HG02571 (cell line): ENCODE measurements at regions not wholly inside any gene's neighbourhood (a gene's known extent, or its start where the extent isn't known, plus 50 kb on each side); places are given as distances from the start of the nearest gene placed in this dataset.
"Not testable (repeated sequence)": the region's sequence is repeated elsewhere in the genome, so short reads cannot be mapped to it uniquely, and the experiment has no call there.

ENCODE experiments used
- ATAC-seq: cut with Tn5 transposase; IDR thresholded peaks from one replicate; pipeline ENCODE4 v1.9.1; 2021; ENCODE audit warnings: mild to moderate bottlenecking, moderate library complexity; ENCODE audit not compliant: unreplicated experiment

- ATAC-seq: no peak
These were observed 93.8 kb upstream of the BLID start for GRCh38 chr11:122209619-122210366.

GRCh38 chr11:122207921-122208764 lies 92.1 kb upstream of the BLID start:
- ATAC-seq: no peak

- no peak for ATAC-seq
These were observed 91.5 kb upstream of the BLID start for GRCh38 chr11:122207505-122207904.

GRCh38 chr11:122205036-122205435 lies 89.0 kb upstream of the BLID start:
- no peak for ATAC-seq

DNA sequence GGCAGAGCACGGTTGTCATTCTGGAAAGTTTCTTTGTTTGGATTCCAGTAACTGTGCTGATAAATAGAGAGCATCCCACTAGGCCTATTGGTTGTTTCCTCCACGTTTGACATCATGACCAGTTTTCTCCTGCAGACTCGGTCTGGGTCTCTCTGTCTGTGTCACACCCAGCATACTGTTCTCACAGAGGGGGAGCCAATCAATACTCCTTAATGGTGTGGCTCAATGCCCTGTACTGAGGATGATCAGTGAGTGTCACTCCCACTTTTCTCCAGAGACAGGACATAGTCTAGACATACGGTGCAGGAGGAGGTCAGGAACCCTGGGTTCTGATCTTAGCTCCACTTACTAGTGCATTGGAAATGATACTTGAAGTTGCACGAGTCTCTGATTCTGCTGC lies 88.2 kb upstream of the BLID start:
- ATAC-seq: no peak

DNA sequence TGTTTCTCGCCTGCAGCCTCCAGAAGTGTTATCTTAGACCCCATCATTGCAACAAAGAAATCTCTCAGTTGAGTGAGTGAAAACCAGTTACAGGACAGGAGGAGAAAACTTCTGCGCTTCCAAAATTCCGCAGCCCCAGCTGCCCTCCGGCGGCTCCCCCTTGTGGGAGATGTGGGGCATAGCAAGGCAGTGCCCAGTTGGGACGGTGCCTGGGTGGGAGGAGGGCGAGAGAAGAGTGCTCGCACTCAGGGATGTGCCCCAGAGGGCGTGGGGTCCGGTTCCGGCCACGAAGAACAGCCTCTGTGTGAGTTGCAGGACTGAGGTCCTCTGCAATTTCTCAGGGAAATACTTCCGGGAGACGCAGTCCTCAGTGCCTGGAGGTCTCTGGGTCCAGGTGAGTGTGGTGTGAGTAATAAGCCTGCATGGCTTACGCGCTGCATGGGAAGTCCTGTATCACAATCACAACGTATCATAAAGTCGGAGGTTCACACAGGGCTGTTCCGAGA lies 87.0 kb upstream of the BLID start:
- ATAC-seq: no peak

- no peak for ATAC-seq
These were observed 86.3 kb upstream of the BLID start for GRCh38 chr11:122202161-122202950.

DNA sequence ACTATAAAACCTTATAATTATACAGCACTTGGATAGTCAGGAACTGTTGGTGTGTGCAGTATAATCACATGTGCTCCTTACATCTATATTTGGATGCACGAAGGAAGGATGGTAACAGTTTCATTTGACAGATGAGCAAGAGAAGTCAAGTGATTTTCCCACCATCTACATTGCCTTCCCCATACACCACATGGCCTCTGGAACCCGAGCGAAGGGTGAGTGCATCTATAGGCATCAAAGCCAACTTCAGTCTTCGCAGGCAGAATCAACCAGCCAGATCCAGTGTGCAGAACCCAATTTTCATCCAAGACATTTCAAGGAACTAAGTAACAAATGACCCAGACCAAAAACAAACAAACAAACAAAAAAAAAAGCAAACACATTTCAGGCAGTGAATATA lies 85.1 kb upstream of the BLID start:
- no peak for ATAC-seq

GRCh38 chr11:122199661-122200060 lies 83.6 kb upstream of the BLID start:
- ATAC-seq: no peak

DNA sequence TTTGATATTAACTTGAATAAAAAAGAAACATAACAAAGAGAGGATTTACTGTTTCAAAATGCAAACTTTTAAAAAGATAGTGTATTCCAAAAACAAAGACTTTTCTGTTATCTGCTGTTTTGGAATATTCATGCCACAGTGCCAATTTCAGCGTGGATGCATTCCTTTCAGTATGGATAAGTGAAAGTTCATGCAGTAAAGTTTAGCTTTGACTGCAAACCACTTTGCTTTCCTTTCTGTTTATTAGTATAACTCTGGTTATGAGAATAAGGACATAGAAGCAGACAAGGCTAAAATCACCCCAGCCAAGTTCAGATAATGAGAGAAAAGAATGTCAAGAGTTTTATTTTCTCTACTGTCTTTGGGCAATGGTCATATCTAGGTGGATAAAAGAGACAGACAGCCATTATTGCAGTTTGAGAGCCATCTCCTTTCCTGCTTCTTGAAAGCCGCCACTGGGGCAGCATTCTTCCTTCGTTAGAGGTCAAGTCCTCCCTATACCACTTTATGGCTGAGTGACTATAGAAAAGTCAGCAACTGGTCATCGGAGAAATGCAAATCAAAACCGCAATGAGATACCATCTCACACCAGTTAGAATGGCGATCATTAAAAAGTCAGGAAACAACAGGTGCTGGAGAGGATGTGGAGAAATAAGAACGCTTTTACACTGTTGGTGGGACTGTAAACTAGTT lies 82.4 kb upstream of the BLID start:
- no peak for ATAC-seq

GRCh38 chr11:122197066-122197987 lies 81.3 kb upstream of the BLID start:
- ATAC-seq: no peak

DNA sequence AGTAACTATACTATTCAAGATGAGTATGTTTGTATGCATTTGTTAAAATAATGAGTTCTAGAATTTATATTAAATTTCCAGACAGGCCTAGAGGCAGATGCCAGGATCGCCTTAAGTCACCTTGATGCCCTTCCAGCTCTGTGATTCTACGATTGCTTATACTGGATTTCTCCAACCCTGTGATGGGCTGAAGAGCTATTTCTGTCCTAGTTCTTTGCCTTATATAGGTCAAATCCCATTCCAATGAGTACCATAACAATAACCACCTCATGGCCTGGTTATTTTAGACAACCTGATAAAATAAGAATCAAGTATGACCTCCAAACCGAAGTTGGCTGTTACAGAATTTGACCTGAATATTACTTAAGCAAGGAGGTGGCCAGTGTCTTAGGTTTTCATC lies 79.8 kb upstream of the BLID start:
- ATAC-seq: no peak

- not testable (repeated sequence) for ATAC-seq
These were observed 78.0 kb upstream of the BLID start for GRCh38 chr11:122193881-122194480.

DNA sequence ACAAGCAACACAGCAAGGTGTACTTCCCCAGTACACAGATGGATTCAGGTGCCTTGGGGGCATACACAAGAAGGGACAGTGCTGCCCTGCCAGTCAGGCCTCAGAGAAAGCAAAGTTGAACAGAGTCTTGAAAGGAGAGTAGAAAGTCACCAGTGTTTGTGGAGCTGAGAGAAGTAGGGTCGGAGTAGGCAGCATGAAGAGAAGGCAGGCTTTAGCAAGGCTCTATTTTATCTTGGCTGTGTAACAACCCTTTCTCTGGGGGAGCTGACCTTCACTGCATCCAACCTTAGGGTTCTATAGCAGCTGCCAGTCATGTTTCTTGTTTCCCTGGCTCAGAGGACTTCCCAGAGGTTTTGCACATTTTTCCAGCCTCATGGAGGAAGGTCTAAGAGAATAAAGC lies 77.4 kb upstream of the BLID start:
- no peak for ATAC-seq

- no peak for ATAC-seq
These were observed 76.7 kb upstream of the BLID start for GRCh38 chr11:122192634-122193255.

- no peak for ATAC-seq
These were observed 74.8 kb upstream of the BLID start for GRCh38 chr11:122190768-122191167.

DNA sequence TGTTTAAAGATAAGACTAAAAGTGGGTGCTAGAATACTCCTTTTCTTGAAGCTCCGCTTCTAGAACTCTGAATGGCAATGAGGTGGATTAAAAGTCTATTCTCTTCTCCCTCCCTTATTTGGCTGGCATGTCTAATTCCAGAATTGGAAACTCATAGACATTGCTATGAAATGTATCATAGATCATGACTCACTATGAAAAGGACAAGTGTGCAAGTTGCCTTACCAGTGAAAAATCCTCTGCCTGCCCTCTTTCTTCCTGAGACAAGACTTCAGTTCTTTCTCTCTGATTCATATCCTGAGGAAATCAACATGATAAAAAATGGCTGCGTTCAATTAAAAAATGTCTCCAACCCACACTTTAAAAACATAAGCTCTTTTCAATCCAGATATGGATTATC lies 73.2 kb upstream of the BLID start:
- no peak for ATAC-seq

DNA sequence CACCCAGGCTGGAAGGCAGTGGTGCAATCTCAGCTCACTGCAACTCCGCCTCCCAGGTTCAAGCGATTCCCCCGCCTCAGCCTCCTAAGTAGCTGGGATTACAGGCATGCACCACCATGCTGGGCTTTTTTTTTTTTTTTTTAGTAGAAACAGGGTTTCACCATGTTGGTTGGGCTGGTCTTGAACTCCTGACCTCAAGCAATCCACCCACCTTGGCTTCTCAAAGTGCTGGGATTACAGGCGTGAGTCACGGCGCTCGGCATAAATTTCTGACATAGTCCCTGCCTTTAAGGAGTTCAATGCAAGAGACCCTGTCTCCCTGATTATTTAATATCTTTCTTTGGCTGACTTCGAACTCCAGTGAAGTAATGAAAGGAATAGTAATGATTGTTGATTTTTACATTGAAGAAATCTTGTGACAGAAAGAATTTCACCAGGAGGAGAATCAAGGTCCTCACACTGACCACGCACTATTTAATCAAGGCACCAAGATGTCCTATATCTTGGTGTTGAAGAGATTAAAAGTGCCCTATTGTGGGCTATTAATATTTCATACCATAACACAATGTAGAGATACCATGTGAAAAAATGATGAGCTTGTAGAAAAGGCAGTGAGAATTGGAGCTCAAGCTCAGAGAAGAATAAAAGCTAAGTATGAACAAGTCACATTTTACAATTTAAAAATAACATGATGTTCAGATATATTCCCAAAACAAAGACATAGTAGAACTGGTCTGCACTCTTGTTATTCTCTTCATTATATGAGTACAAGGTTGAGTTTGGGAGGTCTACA lies 71.6 kb upstream of the BLID start:
- ATAC-seq: no peak
